ENCODE measurements at regions not wholly inside any gene's neighbourhood (a gene's known extent, or its start where the extent isn't known, plus 50 kb on each side); places are given as distances from the start of the nearest gene placed in this dataset.

- TF ChIP-seq REST (IDR thresholded peaks at IDR 0.05; ENCODE audit: low read depth) (no peak), CREB1 (IDR thresholded peaks at IDR 0.05; ENCODE audit: low read depth) (no peak)
Measured at GRCh38 chr9:103183701-103184171, 188.6 kb downstream of the CYLC2 start.
